T-cell (primary cell): ENCODE measurements at regions not wholly inside any gene's neighbourhood (a gene's known extent, or its start where the extent isn't known, plus 50 kb on each side); places are given as distances from the start of the nearest gene placed in this dataset.

Experiments
- ATAC-seq, 4 experiments: fragments of 200-7000 bp in 3 of 4; fragments of 150-1000 bp in 1 of 4; cut with Tn5 transposase; replicated peaks in 1 of 4; 1 replicate in 3 of 4; 2 replicates in 1 of 4; pipeline ENCODE4 v1.10.0; 2021; ENCODE audit warnings: moderate library complexity in 3 of 4, mild to moderate bottlenecking in 2 of 4, moderate number of reproducible peaks in 1 of 4
- CTCF ChIA-PET, 2 donors: fragments of 300-600 bp; sonication (Branson Sonifier 250); formaldehyde crosslinking; loops; one replicate each; lab custom pipeline; 2022; ENCODE audit warnings: antibody characterized with exemption in 2 of 2; lab: Charles Lee
- POLR2A ChIA-PET, 2 donors: fragments of 300-600 bp; sonication (Branson Sonifier 250); formaldehyde crosslinking; loops; one replicate each; lab custom pipeline; 2022; ENCODE audit warnings: antibody characterized with exemption in 2 of 2; lab: Charles Lee
- DNase-seq, 35 experiments: peaks; one replicate each; pipeline versions ENCODE4 v3.0.0 to v3.0.0-alpha.2; 2013 to 2023
- H3K27ac ChIP-seq: one replicate; pipeline ENCODE4 v1.5.1; 2013; ENCODE audit warnings: low read length
- H3K27me3 ChIP-seq, 2 experiments: replicated peaks in 1 of 2; 1 replicate in 1 of 2; 2 replicates in 1 of 2; pipeline versions ENCODE4 v1.6.1 to v1.7.0; 2013; ENCODE audit warnings: low read length in 1 of 2, mixed read lengths in 1 of 2; ENCODE audit not compliant: control insufficient read depth in 2 of 2, insufficient read depth in 2 of 2; ENCODE audit errors: extremely low read depth in 1 of 2
- H3K36me3 ChIP-seq, 2 donors: 1 replicate in 1 of 2; 2 replicates in 1 of 2; pipeline versions ENCODE4 v1.6.1 to v1.7.0; 2013; ENCODE audit warnings: low read length in 1 of 2; ENCODE audit not compliant: control insufficient read depth in 2 of 2, insufficient read depth in 1 of 2; ENCODE audit errors: extremely low read depth in 1 of 2
- H3K4me1 ChIP-seq, 2 experiments: 1 replicate in 1 of 2; 2 replicates in 1 of 2; pipeline versions ENCODE4 v1.6.1 to v1.7.0; 2013; ENCODE audit warnings: low read length in 2 of 2, mixed read lengths in 1 of 2; ENCODE audit not compliant: insufficient read depth in 2 of 2, control insufficient read depth in 1 of 2; ENCODE audit errors: extremely low read depth in 1 of 2
- H3K4me3 ChIP-seq, 2 donors: 1 replicate in 1 of 2; 2 replicates in 1 of 2; pipeline versions ENCODE4 v1.5.1 to v1.7.0; 2013; ENCODE audit warnings: mild to moderate bottlenecking in 2 of 2, low read length in 1 of 2, moderate library complexity in 1 of 2; ENCODE audit not compliant: control insufficient read depth in 1 of 2; ENCODE audit errors: extremely low read depth in 1 of 2
- H3K9me3 ChIP-seq: 2 replicates; pipeline ENCODE4 v1.7.0; 2013
- H3K27ac Mint-ChIP-seq, 2 donors: one replicate each; pipeline ENCODE4 v1.8.0; 2020 to 2021; ENCODE audit warnings: mild to moderate bottlenecking in 2 of 2, mixed read lengths in 2 of 2
- H3K27me3 Mint-ChIP-seq, 2 donors: one replicate each; pipeline ENCODE4 v1.8.0; 2021 to 2022; ENCODE audit warnings: mixed read lengths in 2 of 2
- H3K36me3 Mint-ChIP-seq: one replicate; pipeline ENCODE4 v1.8.0; 2021; ENCODE audit warnings: mixed read lengths
- H3K4me1 Mint-ChIP-seq, 3 donors: one replicate each; pipeline ENCODE4 v1.8.0; 2020 to 2022; ENCODE audit warnings: mixed read lengths in 3 of 3, mild to moderate bottlenecking in 1 of 3
- H3K4me3 Mint-ChIP-seq, 3 donors: one replicate each; pipeline ENCODE4 v1.8.0; 2020 to 2022; ENCODE audit warnings: mild to moderate bottlenecking in 3 of 3, mixed read lengths in 3 of 3, moderate library complexity in 3 of 3
- H3K9me3 Mint-ChIP-seq, 3 donors: one replicate each; pipeline ENCODE4 v1.8.0; 2020 to 2022; ENCODE audit warnings: mixed read lengths in 3 of 3
- WGBS: methylation state at CpG from one replicate; pipeline ENCODE4 v1.1.5; 2013; ENCODE audit warnings: missing lambda C conversion rate; ENCODE audit not compliant: insufficient coverage; 5-methylcytosine and 5-hydroxymethylcytosine counted together

DNA sequence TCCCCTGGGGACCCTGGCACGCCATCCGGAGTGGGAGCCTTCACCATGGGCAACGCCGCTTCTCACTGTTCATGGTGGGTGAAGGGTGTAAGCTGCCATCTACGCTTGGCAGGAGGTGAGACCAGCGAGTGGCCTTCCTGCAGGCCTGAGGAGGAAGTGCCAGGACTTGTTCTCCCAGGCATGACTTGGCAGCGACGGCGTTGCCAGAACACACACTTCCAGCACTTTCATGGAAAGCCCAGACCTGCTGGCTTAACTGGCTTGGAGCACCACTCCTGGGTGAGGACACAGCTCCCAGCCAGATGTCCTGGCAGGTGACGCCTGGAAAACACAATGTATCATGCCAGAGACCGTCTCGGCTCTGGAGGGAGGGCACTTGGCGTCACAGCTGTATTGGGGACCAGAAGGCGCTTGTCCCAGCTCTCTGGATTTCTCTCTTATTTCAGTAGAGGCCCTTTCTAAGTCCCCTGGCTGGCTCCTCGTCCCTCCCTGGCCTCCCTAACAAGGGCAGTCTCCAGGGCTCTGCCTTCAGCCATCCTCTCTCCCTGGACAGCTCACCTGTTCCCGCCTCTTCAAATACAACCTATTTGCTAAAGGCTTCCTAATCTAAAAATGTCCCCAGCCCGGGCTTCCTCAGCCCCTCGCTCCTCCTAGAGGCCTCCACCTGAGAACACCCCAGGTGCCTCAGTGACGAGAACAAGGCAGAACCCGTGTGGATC is 188.3 kb downstream of the OLFM1 start:
- CTCF ChIA-PET, result no interaction called here
- 83% methylated on average over 19 of the region's 20 CpGs for WGBS
- Mint-ChIP-seq H3K4me3 (no peak overlapping the region), H3K27ac (no peak overlapping the region), H3K9me3 (no peaks in the 10 kb centered on the region), H3K27me3 (peaks cover 28 to 38% of the 10 kb centered on the region in 2 donors), H3K36me3 (no peaks in the 10 kb centered on the region), H3K4me1 (no peaks in the 10 kb centered on the region)
- DNase-seq (no peak), ATAC-seq (no peak)
- Histone ChIP-seq H3K27me3 (peaks cover 0 to 38% of the 10 kb centered on the region in 2 experiments), H3K4me3 (no peak overlapping the region), H3K27ac (no peak overlapping the region), H3K36me3 (no peaks in the 10 kb centered on the region), H3K4me1 (no peaks in the 10 kb centered on the region), H3K9me3 (no peaks in the 10 kb centered on the region)
- POLR2A ChIA-PET, result no interaction called here

DNA sequence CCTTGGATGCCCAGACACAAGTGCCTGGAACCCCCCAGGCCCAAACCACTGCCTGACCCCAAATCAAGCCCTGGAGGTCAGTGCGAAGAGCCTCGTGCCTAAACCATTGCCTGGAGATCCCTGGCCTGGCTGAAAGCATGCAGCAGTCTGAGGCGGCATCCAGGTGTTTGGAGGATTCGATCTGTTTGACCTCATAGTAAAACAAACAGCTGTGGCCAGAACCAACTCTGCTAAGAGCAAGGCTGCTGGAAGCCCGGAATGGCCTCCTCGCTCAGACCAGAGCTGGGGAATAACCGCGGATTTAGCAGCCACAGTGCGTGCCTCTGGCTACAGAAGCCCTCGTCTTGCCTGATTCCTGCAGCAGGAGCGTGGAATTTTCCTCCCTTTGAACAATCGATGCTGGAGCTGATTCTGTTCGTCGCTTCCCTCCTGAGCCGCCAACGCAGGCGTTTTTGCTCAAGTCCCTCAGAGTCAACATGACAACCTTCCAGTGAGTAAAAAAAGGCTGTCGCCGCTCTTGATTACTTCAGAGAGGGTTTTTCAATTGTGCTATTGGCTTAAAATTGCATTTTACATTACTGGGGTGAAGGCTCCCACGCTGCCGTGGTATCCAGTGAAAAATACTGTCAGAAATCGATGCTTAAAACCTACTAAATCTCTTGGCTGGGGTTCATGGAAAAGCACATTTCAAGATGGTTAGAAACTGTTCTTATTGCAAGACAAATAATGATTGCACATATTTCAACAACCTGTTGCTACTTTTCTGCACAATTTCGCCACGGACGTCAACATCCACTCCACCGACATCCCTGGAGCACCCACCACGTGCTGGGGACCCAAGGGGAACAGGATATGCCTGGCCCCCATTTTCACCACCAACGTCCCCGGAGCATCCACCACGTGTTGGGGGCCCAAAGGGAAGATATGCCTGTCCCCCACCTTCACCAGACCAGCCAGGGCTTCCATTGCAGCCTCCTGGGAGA is 190.0 kb downstream of the OLFM1 start:
- ATAC-seq (no peak), DNase-seq (no peak)
- H3K27ac ChIP-seq, result no peak overlapping the region
- H3K36me3 ChIP-seq, result no peaks in the 10 kb centered on the region
- peaks cover 0 to 46% of the 10 kb centered on the region in 2 experiments for H3K27me3 ChIP-seq
- Mint-ChIP-seq H3K36me3 (no peaks in the 10 kb centered on the region), H3K4me1 (no peaks in the 10 kb centered on the region), H3K27me3 (peaks cover 16 to 32% of the 10 kb centered on the region in 2 donors), H3K27ac (no peak overlapping the region), H3K4me3 (no peak overlapping the region), H3K9me3 (no peaks in the 10 kb centered on the region)
- CTCF ChIA-PET, result no interaction called here
- no peaks in the 10 kb centered on the region for H3K9me3 ChIP-seq
- POLR2A ChIA-PET, result no interaction called here
- H3K4me1 ChIP-seq, result peaks cover 0 to 2% of the 10 kb centered on the region in 2 experiments
- H3K4me3 ChIP-seq, result no peak overlapping the region
- WGBS, result 70% methylated on average over 18 of the region's 30 CpGs

DNA sequence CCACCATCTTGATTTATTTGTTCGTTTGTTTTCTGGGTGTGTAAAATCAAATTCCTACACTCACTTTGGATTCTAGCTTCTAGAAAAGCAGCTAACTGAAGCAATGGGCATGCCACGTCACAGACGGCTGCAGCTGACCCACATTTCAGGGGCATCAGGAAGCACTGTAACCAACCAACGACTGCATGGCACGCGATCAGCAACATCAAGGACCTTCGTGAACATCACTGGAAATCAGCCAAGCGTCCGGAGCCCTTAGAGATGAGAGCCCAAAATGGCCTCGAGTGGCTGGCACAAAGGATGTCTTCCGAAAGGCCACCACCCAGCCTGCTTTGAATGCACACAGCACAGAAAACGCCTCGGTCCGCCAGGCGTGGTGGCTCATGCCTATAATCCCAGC is 191.1 kb downstream of the OLFM1 start:
- no peak overlapping the region for H3K4me3 Mint-ChIP-seq
- Histone ChIP-seq H3K36me3 (no peaks in the 10 kb centered on the region), H3K4me3 (no peak overlapping the region), H3K4me1 (peaks cover 0 to 2% of the 10 kb centered on the region in 2 experiments), H3K27ac (no peak overlapping the region), H3K27me3 (peaks cover 0 to 37% of the 10 kb centered on the region in 2 experiments), H3K9me3 (no peaks in the 10 kb centered on the region)
- no peaks in the 10 kb centered on the region for H3K9me3 Mint-ChIP-seq
- peaks cover 10 to 23% of the 10 kb centered on the region in 2 donors for H3K27me3 Mint-ChIP-seq
- ChIA-PET CTCF (no interaction called here), POLR2A (no interaction called here)
- no peak for ATAC-seq
- no peaks in the 10 kb centered on the region for H3K36me3 Mint-ChIP-seq
- DNase-seq, result no peak
- H3K4me1 Mint-ChIP-seq, result no peaks in the 10 kb centered on the region
- H3K27ac Mint-ChIP-seq, result no peak overlapping the region
- 84% methylated on average over 9 of the region's 15 CpGs for WGBS

GRCh38 chr9:135279385-135279784 is 191.9 kb downstream of the OLFM1 start:
- H3K9me3 ChIP-seq, result no peaks in the 10 kb centered on the region
- POLR2A ChIA-PET, result no interaction called here
- Mint-ChIP-seq H3K27ac (no peak overlapping the region), H3K4me3 (no peak overlapping the region), H3K4me1 (no peaks in the 10 kb centered on the region), H3K36me3 (no peaks in the 10 kb centered on the region), H3K9me3 (no peaks in the 10 kb centered on the region), H3K27me3 (peaks cover 7 to 20% of the 10 kb centered on the region in 2 donors)
- peaks cover 0 to 36% of the 10 kb centered on the region in 2 experiments for H3K27me3 ChIP-seq
- H3K4me1 ChIP-seq, result peaks cover 0 to 2% of the 10 kb centered on the region in 2 experiments
- ATAC-seq (no peak), DNase-seq (no peak)
- no peaks in the 10 kb centered on the region for H3K36me3 ChIP-seq
- no peak overlapping the region for H3K27ac ChIP-seq
- WGBS, result 75% methylated on average over 12 of the region's 12 CpGs
- CTCF ChIA-PET, result no interaction called here
- no peak overlapping the region for H3K4me3 ChIP-seq

DNA sequence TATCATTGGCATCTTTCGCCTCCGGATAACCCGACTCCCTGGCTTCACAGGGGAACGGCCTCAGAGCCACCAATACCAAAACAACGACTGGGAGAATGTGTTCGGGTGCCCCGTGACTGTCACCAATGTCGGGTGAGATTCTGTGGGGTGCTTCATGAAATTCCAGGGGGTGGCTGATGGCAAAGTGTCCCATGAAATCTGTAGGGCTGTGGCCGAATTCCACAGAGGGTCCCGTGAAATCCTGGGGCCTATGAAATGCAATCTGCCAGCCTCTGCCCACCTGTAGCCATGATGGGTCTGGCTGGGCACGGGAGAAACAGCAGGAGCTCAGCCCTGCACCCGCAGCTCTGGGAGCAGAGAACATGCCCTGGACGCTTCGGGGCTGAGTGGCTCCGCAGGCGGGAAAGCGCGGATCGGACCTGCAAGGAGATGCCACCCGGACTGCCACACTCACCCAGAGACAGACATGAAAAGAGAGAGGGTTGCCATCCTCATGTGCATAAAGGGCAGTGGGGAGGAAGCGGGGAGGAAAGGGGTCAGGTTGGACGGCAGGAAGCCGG is 192.4 kb downstream of the OLFM1 start:
- H3K27me3 ChIP-seq, result peaks cover 0 to 32% of the 10 kb centered on the region in 2 experiments
- no peak overlapping the region for H3K27ac ChIP-seq
- Mint-ChIP-seq H3K9me3 (no peaks in the 10 kb centered on the region), H3K4me3 (no peak overlapping the region), H3K27me3 (peaks cover 6 to 20% of the 10 kb centered on the region in 2 donors), H3K36me3 (no peaks in the 10 kb centered on the region), H3K4me1 (no peaks in the 10 kb centered on the region), H3K27ac (no peak overlapping the region)
- no peak for ATAC-seq
- CTCF ChIA-PET, result no interaction called here
- H3K4me1 ChIP-seq, result peaks cover 0 to 2% of the 10 kb centered on the region in 2 experiments
- 81% methylated on average over 10 of the region's 23 CpGs for WGBS
- no peaks in the 10 kb centered on the region for H3K36me3 ChIP-seq
- POLR2A ChIA-PET, result no interaction called here
- DNase-seq, result no peak
- no peaks in the 10 kb centered on the region for H3K9me3 ChIP-seq
- H3K4me3 ChIP-seq, result no peak overlapping the region

DNA sequence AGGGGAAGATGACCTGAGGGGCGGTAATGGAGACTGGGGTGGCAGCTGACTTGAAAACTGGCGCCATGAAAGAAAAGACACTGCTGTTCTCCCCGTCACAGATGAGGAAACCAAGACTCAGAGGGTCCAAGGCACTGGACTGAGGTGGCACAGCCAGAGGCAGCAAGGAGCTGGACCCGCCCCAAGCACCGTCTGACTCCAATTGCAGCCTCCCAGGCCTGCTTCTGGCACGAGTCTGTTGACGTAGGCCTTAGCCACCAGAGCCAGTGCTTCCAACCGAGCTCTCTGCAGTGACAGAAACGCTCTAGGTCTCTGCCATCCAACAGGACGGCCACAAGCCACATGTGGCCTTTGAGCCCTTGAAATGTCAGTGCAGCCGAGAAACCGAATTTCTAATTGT is 193.2 kb downstream of the OLFM1 start:
- no peaks in the 10 kb centered on the region for H3K9me3 Mint-ChIP-seq
- Histone ChIP-seq H3K27me3 (peaks cover 0 to 28% of the 10 kb centered on the region in 2 experiments), H3K4me1 (peaks cover 0 to 2% of the 10 kb centered on the region in 2 experiments), H3K27ac (no peak overlapping the region), H3K4me3 (no peak overlapping the region), H3K36me3 (no peaks in the 10 kb centered on the region), H3K9me3 (no peaks in the 10 kb centered on the region)
- WGBS, result 75% methylated on average over 9 of the region's 12 CpGs
- H3K27me3 Mint-ChIP-seq, result peaks cover 4 to 20% of the 10 kb centered on the region in 2 donors
- no peaks in the 10 kb centered on the region for H3K4me1 Mint-ChIP-seq
- H3K27ac Mint-ChIP-seq, result no peak overlapping the region
- ATAC-seq (no peak), DNase-seq (no peak)
- H3K36me3 Mint-ChIP-seq, result no peaks in the 10 kb centered on the region
- POLR2A ChIA-PET, result no interaction called here
- CTCF ChIA-PET, result no interaction called here
- H3K4me3 Mint-ChIP-seq, result no peak overlapping the region
